K562 (cell line): ENCODE measurements at regions not wholly inside any gene's neighbourhood (a gene's known extent, or its start where the extent isn't known, plus 50 kb on each side); places are given as distances from the start of the nearest gene placed in this dataset.

ENCODE experiments used
- FOXJ2 ChIP-seq: fragments of 200-800 bp; sonication (Bioruptor generic); IDR thresholded peaks from 2 replicates; pipeline ENCODE4 v1.6.1; 2016; ENCODE audit warnings: missing genetic modification characterization, missing compliant biosample characterization
- GTF2F1 ChIP-seq: IDR thresholded peaks from 2 replicates; pipeline ENCODE4 v1.6.1; 2011; ENCODE audit warnings: low read depth, low read length, improper control_type of control experiment
- PHF21A ChIP-seq: fragments of 450-650 bp; IDR thresholded peaks from 2 replicates; pipeline ENCODE4 v1.6.1; 2017; ENCODE audit warnings: low read depth, borderline replicate concordance
- RAD51 ChIP-seq: fragments of 450-650 bp; IDR thresholded peaks from 2 replicates; pipeline ENCODE4 v1.7.1; 2016; ENCODE audit warnings: low read depth, mild to moderate bottlenecking, borderline replicate concordance
- TF ChIP-seq, protein P1 (sequence below): fragments of 200-600 bp; sonication (generic); IDR thresholded peaks from one replicate; pipeline ENCODE4 v1.6.1; 2012; ENCODE audit warnings: mild to moderate bottlenecking, low read depth, low read length, inconsistent platforms

DNA sequence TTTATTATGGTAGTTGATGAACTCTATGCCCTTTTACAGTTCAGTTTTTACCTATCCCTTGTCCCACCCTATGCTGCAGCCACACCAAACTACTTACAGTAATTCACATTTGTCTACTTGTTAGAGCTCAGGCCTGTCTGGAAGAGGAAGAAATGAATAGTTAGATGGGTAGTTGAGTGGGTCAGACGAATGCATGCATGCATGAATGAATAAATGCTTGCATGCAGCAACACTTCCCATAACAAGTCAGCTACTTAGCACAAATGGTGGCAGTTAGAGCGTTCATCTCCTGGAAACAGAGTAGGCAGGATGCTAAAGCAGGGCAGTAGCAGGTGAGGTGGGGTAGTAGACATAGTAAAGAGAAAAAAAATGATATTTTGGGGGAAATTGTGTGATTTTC lies 322.3 kb downstream of the NDFIP2 start (continued):
- TF ChIP-seq, protein P1, sequence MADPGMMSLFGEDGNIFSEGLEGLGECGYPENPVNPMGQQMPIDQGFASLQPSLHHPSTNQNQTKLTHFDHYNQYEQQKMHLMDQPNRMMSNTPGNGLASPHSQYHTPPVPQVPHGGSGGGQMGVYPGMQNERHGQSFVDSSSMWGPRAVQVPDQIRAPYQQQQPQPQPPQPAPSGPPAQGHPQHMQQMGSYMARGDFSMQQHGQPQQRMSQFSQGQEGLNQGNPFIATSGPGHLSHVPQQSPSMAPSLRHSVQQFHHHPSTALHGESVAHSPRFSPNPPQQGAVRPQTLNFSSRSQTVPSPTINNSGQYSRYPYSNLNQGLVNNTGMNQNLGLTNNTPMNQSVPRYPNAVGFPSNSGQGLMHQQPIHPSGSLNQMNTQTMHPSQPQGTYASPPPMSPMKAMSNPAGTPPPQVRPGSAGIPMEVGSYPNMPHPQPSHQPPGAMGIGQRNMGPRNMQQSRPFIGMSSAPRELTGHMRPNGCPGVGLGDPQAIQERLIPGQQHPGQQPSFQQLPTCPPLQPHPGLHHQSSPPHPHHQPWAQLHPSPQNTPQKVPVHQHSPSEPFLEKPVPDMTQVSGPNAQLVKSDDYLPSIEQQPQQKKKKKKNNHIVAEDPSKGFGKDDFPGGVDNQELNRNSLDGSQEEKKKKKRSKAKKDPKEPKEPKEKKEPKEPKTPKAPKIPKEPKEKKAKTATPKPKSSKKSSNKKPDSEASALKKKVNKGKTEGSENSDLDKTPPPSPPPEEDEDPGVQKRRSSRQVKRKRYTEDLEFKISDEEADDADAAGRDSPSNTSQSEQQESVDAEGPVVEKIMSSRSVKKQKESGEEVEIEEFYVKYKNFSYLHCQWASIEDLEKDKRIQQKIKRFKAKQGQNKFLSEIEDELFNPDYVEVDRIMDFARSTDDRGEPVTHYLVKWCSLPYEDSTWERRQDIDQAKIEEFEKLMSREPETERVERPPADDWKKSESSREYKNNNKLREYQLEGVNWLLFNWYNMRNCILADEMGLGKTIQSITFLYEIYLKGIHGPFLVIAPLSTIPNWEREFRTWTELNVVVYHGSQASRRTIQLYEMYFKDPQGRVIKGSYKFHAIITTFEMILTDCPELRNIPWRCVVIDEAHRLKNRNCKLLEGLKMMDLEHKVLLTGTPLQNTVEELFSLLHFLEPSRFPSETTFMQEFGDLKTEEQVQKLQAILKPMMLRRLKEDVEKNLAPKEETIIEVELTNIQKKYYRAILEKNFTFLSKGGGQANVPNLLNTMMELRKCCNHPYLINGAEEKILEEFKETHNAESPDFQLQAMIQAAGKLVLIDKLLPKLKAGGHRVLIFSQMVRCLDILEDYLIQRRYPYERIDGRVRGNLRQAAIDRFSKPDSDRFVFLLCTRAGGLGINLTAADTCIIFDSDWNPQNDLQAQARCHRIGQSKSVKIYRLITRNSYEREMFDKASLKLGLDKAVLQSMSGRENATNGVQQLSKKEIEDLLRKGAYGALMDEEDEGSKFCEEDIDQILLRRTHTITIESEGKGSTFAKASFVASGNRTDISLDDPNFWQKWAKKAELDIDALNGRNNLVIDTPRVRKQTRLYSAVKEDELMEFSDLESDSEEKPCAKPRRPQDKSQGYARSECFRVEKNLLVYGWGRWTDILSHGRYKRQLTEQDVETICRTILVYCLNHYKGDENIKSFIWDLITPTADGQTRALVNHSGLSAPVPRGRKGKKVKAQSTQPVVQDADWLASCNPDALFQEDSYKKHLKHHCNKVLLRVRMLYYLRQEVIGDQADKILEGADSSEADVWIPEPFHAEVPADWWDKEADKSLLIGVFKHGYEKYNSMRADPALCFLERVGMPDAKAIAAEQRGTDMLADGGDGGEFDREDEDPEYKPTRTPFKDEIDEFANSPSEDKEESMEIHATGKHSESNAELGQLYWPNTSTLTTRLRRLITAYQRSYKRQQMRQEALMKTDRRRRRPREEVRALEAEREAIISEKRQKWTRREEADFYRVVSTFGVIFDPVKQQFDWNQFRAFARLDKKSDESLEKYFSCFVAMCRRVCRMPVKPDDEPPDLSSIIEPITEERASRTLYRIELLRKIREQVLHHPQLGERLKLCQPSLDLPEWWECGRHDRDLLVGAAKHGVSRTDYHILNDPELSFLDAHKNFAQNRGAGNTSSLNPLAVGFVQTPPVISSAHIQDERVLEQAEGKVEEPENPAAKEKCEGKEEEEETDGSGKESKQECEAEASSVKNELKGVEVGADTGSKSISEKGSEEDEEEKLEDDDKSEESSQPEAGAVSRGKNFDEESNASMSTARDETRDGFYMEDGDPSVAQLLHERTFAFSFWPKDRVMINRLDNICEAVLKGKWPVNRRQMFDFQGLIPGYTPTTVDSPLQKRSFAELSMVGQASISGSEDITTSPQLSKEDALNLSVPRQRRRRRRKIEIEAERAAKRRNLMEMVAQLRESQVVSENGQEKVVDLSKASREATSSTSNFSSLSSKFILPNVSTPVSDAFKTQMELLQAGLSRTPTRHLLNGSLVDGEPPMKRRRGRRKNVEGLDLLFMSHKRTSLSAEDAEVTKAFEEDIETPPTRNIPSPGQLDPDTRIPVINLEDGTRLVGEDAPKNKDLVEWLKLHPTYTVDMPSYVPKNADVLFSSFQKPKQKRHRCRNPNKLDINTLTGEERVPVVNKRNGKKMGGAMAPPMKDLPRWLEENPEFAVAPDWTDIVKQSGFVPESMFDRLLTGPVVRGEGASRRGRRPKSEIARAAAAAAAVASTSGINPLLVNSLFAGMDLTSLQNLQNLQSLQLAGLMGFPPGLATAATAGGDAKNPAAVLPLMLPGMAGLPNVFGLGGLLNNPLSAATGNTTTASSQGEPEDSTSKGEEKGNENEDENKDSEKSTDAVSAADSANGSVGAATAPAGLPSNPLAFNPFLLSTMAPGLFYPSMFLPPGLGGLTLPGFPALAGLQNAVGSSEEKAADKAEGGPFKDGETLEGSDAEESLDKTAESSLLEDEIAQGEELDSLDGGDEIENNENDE: no peak
- no peak for TF ChIP-seq RAD51
- TF ChIP-seq PHF21A: no peak
- TF ChIP-seq FOXJ2: no peak
- TF ChIP-seq GTF2F1: no peak
